Stimulated activated CD4-positive, alpha-beta T cell treated with anti-CD3 and anti-CD28 coated beads, Interleukin-15, amount 100 ng/mL, for 1 hour (primary cell): ENCODE measurements at regions not wholly inside any gene's neighbourhood (a gene's known extent, or its start where the extent isn't known, plus 50 kb on each side); places are given as distances from the start of the nearest gene placed in this dataset.

ENCODE experiments used
- DNase-seq, 2 donors: peaks; one replicate each; pipeline ENCODE4 v3.0.0-alpha.2; 2020; ENCODE audit warnings: low read depth in 1 of 2, low spot score in 1 of 2

DNA sequence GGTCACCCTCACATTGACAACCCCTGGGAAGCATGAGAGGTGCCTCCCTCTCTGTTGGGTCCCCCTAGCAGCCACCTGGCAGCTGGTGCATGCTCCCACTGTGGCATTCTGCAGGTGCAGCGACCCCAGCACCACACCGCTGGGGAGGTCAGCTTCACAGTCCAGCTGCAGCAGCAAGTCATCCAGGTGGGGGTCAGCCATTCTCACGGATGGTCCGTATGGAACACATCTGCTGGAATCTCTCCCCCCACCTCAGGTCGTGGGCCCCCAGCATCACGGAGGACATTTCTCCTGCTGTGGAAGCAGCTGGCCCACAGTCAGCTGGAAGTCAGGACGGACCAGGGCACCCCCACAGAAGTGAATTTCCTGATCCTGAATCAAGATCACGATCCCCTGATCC is 201.3 kb downstream of the COG6 start:
- no peak for DNase-seq

- no peak for DNase-seq
These were observed 203.3 kb downstream of the COG6 start for GRCh38 chr13:39858794-39859193.

- no peak for DNase-seq
These were observed 204.4 kb downstream of the COG6 start for GRCh38 chr13:39859898-39860297.

DNA sequence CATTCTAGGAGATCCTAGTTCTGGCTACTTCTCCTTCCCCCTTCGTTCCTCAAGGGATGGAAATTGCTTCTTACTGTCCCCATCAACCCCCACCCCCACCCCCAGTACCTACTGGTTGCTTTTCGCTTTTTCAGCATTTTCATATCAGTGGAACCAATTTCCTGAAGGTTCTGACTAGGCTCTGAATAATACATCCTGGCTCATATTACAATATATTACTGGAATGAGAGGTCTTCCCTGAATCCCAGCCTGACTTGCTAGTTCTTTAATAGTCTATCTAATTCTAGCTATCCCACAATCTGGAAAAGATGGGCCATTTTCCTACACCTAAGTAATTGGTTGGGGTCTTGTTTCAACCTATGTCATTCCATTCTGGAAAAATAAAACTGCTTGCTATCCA is 207.4 kb downstream of the COG6 start:
- DNase-seq, result no peak

GRCh38 chr13:39864221-39864620 is 208.8 kb downstream of the COG6 start:
- no peak for DNase-seq

DNA sequence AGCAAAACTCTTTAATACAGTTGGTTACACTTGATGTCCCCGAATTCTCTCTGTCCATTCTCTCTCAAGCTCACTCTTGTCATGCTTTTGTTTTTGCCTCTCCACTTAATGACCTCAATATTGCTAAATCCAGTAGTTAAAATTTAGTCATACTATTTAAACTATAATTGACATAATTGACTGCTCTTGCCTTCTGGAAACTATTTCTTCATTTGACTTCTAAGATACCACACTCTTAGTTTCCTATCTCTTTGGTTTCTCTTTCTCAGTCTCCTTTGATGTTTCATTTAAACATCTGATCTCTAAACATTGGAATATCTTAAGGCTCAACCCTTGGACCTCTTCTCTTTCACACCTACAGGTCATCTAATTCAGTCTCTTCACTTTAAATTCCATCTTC is 211.3 kb downstream of the COG6 start:
- no peak for DNase-seq

DNA sequence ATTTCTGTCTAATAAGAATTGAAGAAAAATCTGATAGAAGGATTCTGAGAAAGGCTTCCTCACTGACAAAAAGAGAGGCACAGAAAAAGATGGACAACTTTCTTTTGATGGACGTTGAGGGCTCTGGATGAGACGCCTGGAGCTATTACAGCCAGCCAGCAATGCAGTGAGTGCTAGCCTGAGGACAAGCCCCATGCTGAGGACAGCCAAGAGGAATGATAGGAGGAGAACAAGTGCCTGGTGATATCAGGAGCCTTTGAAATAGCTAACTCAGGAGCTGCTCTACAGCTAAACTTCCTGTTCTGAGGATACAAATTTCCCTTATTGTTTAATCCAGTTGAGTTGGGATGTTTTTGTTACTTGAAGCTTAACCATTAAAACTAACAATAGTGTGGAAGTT is 212.3 kb downstream of the COG6 start:
- no peak for DNase-seq

DNA sequence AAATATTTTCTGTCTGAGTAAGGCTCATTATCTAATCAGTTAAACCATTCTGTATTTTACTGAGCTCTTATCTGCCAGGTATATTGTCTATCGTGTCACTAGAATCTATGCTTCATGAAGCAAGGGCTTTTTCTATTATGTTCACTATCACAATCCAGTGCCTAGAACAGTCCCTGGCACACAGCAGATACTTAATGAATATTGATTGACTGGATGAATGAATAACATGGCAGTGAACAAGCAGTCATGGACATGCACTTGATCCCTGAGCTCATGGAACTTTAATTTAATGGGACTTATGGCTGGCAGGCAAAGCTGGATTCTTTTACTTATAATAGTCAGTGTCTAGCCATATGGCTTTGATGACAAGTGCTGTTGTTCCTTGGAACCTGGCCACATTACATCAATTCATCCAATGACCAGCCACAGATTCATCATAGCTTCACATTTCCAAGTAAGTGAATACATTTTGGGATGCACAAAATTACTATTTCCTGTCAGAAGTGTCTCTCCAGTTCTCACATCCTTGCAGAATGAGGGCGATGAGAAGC is 214.8 kb downstream of the COG6 start:
- no peak for DNase-seq

DNA sequence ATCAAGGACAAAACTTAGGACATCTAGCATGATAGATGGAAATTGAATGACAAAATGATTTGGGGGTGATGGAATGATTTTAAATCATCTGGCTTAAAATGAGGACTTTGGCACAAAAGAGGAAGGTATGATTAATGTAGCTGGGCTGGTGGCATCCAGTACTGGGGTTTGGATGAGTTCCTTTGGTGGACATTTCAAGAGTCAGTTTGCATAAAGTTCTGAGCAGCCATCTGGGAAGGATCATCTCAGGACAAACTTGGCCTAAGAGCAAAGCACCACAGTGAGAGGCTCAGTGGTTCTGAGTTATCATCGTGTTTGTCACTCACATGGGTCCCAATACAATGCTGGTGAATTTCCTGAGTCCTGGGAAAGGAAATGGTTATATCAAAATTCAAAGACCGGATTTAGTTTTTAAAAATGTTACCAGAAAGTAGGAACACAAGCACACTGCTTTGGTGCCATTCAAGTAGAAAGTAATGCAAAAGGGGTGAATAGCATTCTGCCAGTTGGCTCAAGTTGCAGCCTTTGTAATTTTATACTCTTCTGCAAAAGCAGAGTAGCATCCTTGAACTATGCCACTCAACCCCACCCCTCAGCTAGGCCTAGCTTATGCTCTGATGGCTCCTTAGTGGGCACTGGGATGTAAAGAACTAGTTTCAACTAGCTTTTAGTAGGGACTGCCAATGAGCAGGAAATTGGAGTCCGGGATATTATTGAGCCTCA is 219.0 kb downstream of the COG6 start:
- no peak for DNase-seq

DNA sequence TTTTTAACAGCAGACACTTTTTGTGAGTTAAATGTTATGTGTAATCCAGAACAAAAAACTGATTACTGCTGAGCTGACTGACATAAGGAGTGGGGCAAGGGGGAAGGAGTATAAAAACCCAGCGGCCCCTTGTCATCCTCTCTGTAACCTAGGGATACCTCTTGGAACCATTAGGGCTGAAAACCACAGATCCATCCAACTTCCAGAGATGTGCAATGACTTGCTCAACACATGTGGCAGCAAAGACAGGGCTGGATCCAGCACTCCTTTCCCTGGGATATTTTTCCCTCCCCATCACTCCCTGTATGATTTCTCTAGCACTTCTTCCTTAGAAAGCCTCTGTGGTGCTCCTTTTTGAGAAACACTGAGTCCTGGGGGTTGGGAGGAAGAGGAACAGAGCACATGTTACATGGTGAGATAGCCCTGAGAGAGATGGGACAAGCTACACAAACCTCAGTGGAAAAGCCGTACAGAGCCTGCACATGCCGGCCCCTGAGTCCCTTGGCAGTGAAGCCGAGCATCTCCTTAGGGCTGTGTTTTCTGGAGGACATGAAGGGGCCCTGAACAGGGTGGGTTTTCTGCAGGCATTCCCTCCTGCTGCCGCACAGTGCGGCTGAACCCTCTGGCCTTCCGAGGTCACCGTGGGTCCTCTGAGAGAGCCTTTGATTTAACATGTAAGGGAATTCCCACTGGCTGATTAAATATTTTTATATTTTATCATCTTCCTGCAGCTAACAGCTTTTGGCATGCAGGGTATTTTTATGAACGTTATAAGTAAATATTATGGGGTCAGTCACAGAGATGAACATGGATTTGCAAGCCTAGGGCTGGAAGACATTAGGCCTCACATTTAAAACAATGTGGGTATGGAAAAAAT is 219.9 kb downstream of the COG6 start:
- DNase-seq, result no peak

DNA sequence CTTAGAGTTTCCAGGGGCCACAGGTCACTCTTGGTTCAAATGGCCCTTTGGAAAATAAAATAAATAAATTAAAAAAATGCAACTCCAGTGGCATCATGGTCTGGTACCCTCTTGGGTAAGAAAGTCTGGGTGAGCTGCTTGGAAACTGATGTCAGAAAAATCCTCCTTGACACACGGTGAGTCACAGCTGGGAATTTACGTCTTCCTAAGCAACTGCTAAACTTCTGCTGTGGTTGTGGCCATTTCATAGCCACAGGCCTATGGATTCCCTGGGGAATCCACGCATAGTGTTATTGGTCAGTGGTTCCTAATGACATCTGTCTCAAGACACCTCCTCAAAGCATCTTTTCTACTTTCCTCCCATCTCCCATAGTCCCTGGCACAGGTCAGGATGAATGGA is 220.8 kb downstream of the COG6 start:
- no peak for DNase-seq

DNA sequence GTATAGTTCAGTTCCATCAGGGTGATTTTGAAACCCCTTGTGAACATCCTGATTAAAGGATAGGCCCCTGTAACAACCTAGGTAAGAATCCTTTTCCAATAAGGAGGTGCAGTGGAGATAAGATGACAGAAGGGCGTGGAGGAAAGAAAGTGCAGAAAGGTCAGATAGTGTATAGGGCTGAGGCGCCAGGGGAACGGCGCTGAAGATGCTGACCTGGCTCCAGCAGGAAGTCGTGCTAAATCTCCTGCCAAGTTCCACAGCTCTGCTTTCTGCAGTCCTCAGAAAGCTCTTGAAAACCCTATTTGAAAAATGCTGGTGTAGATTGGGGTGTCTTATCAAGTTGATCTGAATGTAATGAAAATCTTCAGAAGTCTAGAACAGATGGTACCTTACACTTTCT is 221.7 kb downstream of the COG6 start:
- no peak for DNase-seq

GRCh38 chr13:39879286-39880035 is 224.0 kb downstream of the COG6 start:
- DNase-seq, result no peak

- no peak for DNase-seq
These were observed 225.9 kb downstream of the COG6 start for GRCh38 chr13:39881383-39881782.

DNA sequence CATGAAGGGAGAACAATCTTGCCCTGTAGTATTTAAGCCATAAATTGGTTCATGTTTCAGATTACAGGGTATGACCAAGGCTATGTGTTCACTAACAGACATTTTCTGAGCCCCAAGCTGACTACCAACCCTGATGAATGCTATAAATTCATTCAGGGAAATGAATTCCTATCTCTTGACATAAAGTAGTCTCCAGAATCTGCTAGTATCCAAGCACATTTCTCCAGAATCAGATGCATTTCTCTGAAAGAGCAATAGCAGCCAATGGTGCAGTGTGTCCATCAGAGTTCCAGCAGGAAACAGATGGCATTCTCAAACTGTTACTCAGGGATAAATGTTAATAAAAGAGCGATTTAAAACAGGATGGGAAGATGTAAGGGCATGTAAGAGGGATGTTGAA is 226.4 kb downstream of the COG6 start:
- no peak for DNase-seq

DNA sequence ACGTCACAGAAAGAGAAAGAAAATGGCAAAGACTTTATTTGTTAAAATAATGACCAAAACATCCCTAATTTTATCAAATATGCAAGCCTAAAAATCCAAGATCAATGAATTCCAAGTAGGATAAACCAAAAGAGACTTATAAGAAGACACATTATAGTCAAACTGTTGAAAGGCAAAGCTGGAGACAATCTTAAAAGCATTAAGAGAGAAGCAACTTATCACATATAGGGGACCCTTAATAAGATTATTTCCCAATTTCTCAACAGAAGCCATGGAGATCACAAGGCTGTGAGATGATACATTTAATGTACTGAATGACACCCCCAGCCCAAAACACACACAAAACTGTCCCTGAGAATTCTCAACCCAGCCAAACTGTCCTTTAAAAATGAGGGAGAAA is 228.7 kb downstream of the COG6 start:
- DNase-seq, result no peak

- DNase-seq, result no peak
These were observed 230.9 kb downstream of the COG6 start for GRCh38 chr13:39886336-39886735.

DNA sequence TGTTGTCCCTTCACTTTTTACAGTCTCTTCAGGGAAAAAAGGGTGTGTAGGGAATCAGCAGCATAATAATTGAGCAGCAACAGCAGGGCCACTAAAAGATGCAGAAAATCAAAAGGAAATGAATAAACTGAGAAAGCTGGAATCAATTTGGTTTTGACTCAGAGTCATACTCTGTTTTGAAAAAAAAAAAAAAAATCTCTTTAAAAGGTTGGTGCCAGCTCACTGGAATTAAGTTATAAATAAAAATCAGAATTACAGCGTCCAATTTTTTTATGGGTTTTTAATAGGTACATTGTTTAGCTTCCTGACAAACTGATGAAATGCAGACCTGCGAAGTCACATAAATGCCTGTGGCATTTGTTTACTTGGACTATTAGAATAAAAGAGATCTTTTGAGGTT is 231.9 kb downstream of the COG6 start:
- no peak for DNase-seq

DNA sequence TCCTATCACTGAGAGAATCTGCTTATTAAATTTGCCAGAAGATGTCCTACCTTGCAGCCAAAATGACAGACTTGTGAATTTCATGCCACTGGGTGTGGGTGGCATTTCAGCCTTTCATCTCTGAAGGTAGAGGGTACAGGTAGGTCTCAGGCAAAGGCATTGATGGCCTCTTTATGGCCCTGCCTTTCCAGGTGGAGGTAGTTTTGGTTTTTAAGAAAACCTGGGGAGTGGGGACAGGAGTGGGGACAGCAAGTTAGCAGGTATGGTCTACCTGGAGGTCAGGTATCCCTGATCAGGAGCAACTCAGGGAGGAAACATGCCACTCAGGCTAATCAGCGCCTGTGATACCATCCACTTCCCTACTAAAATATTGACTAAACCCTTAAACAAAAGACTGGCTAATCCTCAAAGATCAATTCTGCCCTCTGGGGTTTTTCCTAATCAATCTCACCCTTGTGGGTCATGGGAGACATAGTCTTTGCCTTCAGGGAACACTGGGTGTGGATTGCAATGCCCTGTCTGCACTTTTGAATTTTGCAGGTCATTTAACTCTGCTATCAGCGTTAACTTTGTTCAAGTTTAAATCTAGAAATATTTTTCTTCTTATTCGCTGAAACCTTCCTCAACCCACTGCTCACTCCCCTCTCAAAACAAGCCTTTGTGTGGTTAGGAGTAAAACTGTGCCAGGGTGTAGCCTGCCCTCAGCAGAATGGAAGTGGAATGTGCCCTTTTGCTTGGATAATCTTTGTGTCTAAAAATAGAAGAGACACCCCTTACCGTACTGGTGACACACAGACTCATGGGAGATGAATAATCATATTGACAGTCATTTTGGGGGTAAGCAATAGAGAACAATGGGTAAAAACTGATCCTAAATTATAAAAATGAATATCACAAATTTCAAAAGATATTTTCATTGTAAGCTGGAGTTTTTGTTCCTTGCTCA is 233.7 kb downstream of the COG6 start:
- no peak for DNase-seq

DNA sequence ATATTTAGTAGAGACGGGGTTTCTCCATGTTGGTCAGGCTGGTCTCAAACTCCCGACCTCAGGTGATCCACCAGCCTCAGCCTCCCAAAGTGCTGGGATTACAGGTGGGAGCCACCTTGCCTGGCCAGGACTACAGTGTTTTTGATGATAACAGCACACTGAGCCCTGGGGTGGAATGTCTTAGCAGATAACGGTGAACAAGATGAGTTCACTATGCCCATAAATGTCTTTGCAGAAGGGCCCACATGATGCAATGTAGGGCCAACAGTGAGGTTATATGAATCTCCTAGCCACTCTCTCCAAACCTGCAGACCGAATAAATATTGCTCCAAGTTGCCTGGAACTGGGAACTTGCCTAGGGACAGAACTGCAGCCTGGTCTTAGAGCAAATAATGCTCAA is 235.1 kb downstream of the COG6 start:
- no peak for DNase-seq
